Keratinocyte (primary cell): ENCODE measurements at regions not wholly inside any gene's neighbourhood (a gene's known extent, or its start where the extent isn't known, plus 50 kb on each side); places are given as distances from the start of the nearest gene placed in this dataset.

Source experiments
- DNase-seq: peaks from one replicate; pipeline ENCODE4 v3.0.0-alpha.2; 2011; ENCODE audit warnings: low read depth, missing footprints, low spot score
- FAIRE-seq: peaks from 2 replicates; lab custom pipeline; 2011; peaks lifted over from hg19 to GRCh38; lab: Jason Lieb, UNC
- H2AFZ ChIP-seq: 2 replicates; pipeline ENCODE4 v1.6.0; 2012; ENCODE audit warnings: low read length, control low read depth, inconsistent platforms; ENCODE audit not compliant: control insufficient read depth
- H3K27ac ChIP-seq: 2 replicates; pipeline ENCODE4 v1.5.1; 2011; ENCODE audit warnings: low read length; ENCODE audit not compliant: control insufficient read depth, insufficient read depth
- H3K27me3 ChIP-seq: 3 replicates; pipeline ENCODE4 v1.6.0; 2011; ENCODE audit warnings: low read length; ENCODE audit not compliant: control insufficient read depth, insufficient read depth; ENCODE audit errors: extremely low read depth
- H3K36me3 ChIP-seq, 2 experiments: 2 replicates in 1 of 2; 3 replicates in 1 of 2; pipeline ENCODE4 v1.5.1; 2011; ENCODE audit warnings: low read length in 2 of 2, mild to moderate bottlenecking in 1 of 2; ENCODE audit not compliant: control insufficient read depth in 2 of 2, insufficient read depth in 2 of 2; ENCODE audit errors: extremely low read depth in 1 of 2
- H3K4me1 ChIP-seq: 3 replicates; pipeline ENCODE4 v1.5.1; 2011; ENCODE audit warnings: low read length; ENCODE audit not compliant: control insufficient read depth, insufficient read depth; ENCODE audit errors: extremely low read depth
- H3K4me2 ChIP-seq: 3 replicates; pipeline ENCODE4 v1.6.0; 2011; ENCODE audit warnings: low read depth, low read length; ENCODE audit not compliant: control insufficient read depth, insufficient read depth; ENCODE audit errors: extremely low read depth
- H3K4me3 ChIP-seq, 3 experiments: fragments of 200-600 bp in 1 of 3; sonication (generic) in 1 of 3; 2 replicates in 2 of 3; 3 replicates in 1 of 3; pipeline ENCODE4 v1.5.1; 2011 to 2016; ENCODE audit warnings: low read length in 3 of 3, mild to moderate bottlenecking in 3 of 3, control low read depth in 2 of 3, inconsistent platforms in 1 of 3, low read depth in 1 of 3, mixed read lengths in 1 of 3, mixed run types in 1 of 3, moderate library complexity in 1 of 3; ENCODE audit not compliant: control insufficient read depth in 2 of 3, insufficient read depth in 2 of 3; ENCODE audit errors: extremely low read depth in 1 of 3
- H3K79me2 ChIP-seq: 2 replicates; pipeline ENCODE4 v1.6.0; 2012; ENCODE audit warnings: low read length; ENCODE audit not compliant: control insufficient read depth, insufficient read depth
- H3K9ac ChIP-seq: 3 replicates; pipeline ENCODE4 v1.6.0; 2011; ENCODE audit warnings: low read length; ENCODE audit not compliant: control insufficient read depth, insufficient read depth; ENCODE audit errors: extremely low read depth
- H3K9me1 ChIP-seq: 3 replicates; pipeline ENCODE4 v1.6.0; 2011; ENCODE audit warnings: low read length; ENCODE audit not compliant: control insufficient read depth, insufficient read depth; ENCODE audit errors: extremely low read depth
- H3K9me3 ChIP-seq: 2 replicates; pipeline ENCODE4 v1.5.1; 2012; ENCODE audit warnings: low read depth, low read length; ENCODE audit not compliant: control insufficient read depth
- H4K20me1 ChIP-seq: 3 replicates; pipeline ENCODE4 v1.6.0; 2011; ENCODE audit warnings: low read length; ENCODE audit not compliant: control insufficient read depth, insufficient read depth; ENCODE audit errors: extremely low read depth
- CTCF ChIP-seq, 3 experiments: IDR thresholded peaks in 1 of 3; conservative IDR thresholded peaks in 1 of 3; optimal IDR thresholded peaks in 1 of 3; 2 replicates in 2 of 3; 3 replicates in 1 of 3; pipeline versions ENCODE3 to v1.5.1; 2011; ENCODE audit warnings: low read length in 3 of 3, mild to moderate bottlenecking in 3 of 3, moderate library complexity in 2 of 3, control low read depth in 1 of 3, inconsistent platforms in 1 of 3; ENCODE audit not compliant: insufficient read depth in 2 of 3; ENCODE audit errors: extremely low read depth in 1 of 3
- EZH2 ChIP-seq: IDR thresholded peaks from one replicate; pipeline ENCODE4 v1.6.1; 2012; ENCODE audit warnings: inconsistent platforms, mild to moderate bottlenecking, low read length, moderate library complexity
- dilution Hi-C: fragments of 300-500 bp; cut with MboI; formaldehyde crosslinking; loops from one replicate; pipeline ENCODE4 v1.7.0; 2020; ENCODE audit warnings: low sequenced_read_pairs; ENCODE audit not compliant: extremely low pct_ligation_motif_present

DNA sequence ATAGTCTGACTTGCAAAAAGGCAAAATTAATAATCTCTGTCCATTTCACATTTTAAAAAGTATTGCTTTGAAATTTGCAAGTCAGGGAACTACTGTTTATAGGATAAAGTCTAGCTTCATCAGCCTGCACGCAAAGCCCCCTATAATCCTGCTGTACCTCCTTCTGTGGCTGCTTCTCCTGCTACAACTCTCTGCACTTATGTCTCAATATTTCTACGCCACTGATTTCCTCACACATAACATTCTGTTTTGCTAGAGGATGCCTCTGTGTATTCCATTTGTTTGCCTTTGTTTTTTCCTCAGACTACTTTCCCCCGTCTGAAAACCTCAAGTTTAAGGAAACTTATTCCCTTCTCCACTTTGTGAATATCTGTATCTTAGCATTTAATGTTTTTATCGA lies 389.9 kb downstream of the RFC3 start:
- no peaks in the 10 kb centered on the region for H4K20me1 ChIP-seq
- no peak overlapping the region for H3K4me2 ChIP-seq
- H3K4me3 ChIP-seq, result no peak overlapping the region
- DNase-seq, result no peak
- no peak overlapping the region for H2AFZ ChIP-seq
- no peaks in the 10 kb centered on the region for H3K9me1 ChIP-seq
- no peaks in the 10 kb centered on the region for H3K27me3 ChIP-seq
- H3K9ac ChIP-seq, result no peak overlapping the region
- H3K4me1 ChIP-seq, result peaks cover 2% of the 10 kb centered on the region
- H3K36me3 ChIP-seq, result no peaks in the 10 kb centered on the region
- dilution Hi-C loops, result no loop called here
- H3K9me3 ChIP-seq, result no peaks in the 10 kb centered on the region
- FAIRE-seq, result no peak
- H3K27ac ChIP-seq, result no peak overlapping the region
- TF ChIP-seq EZH2, result no peak
- no peak for TF ChIP-seq CTCF (optimal IDR thresholded peaks at IDR 0.05 in 1 of 3, IDR thresholded peaks at IDR 0.05 in 1 of 3, conservative IDR thresholded peaks at IDR 0.05 in 1 of 3; ENCODE audit: extremely low read depth in 1 of 3, insufficient read depth in 2 of 3, low read length in 3 of 3)
- no peaks in the 10 kb centered on the region for H3K79me2 ChIP-seq

DNA sequence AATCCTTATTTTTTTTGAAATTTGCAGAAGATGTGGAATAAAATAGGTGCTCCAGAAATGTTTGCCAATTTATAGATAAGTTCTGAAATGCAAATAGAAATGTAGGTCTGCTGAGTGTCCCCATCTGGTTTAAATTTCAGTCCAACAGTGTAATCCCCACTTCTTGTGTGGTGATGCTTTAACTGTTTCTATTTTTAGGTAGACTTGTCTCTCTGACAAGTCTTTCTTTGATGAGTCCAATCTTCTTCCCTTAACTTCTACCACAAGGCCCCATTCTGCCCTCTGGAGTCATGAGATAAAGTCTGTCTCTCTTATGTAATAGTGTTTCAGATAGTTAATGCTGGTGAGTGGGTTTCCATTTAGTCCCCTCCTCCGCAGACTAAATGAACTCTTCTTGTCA lies 390.4 kb downstream of the RFC3 start:
- Histone ChIP-seq H3K36me3 (no peaks in the 10 kb centered on the region), H3K4me2 (no peak overlapping the region), H3K4me1 (peaks cover 2% of the 10 kb centered on the region), H3K9me1 (no peaks in the 10 kb centered on the region), H4K20me1 (no peaks in the 10 kb centered on the region), H3K9ac (no peak overlapping the region), H3K27me3 (no peaks in the 10 kb centered on the region), H3K4me3 (no peak overlapping the region), H2AFZ (no peak overlapping the region), H3K79me2 (no peaks in the 10 kb centered on the region), H3K9me3 (no peaks in the 10 kb centered on the region), H3K27ac (no peak overlapping the region)
- dilution Hi-C loops, result no loop called here
- no peak for FAIRE-seq
- TF ChIP-seq EZH2 (no peak), CTCF (optimal IDR thresholded peaks at IDR 0.05 in 1 of 3, IDR thresholded peaks at IDR 0.05 in 1 of 3, conservative IDR thresholded peaks at IDR 0.05 in 1 of 3; ENCODE audit: extremely low read depth in 1 of 3, insufficient read depth in 2 of 3, low read length in 3 of 3) (no peak)
- DNase-seq, result no peak
